GM23338 (cell line): ENCODE measurements at regions not wholly inside any gene's neighbourhood (a gene's known extent, or its start where the extent isn't known, plus 50 kb on each side); places are given as distances from the start of the nearest gene placed in this dataset.

Source experiments
- ATAC-seq: fragments of 200-7000 bp; cut with Tn5 transposase; 3 replicates; pipeline ENCODE4 v1.9.1; 2020
- DNase-seq: peaks from one replicate; pipeline ENCODE4 v3.0.0-alpha.2; 2015; ENCODE audit warnings: low spot score
- H2AFZ ChIP-seq: fragments of 200-600 bp; sonication (generic); 2 replicates; pipeline ENCODE4 v1.8.0; 2016; ENCODE audit warnings: antibody characterized with exemption, mild to moderate bottlenecking, moderate library complexity
- H3F3A ChIP-seq: fragments of 200-600 bp; sonication (generic); replicated peaks from 2 replicates; pipeline ENCODE4 v1.8.0; 2017; ENCODE audit warnings: antibody characterized with exemption, mixed run types, low read depth
- H3K27ac ChIP-seq: fragments of 200-600 bp; sonication (generic); 2 replicates; pipeline ENCODE4 v1.6.1; 2016; ENCODE audit warnings: low read depth
- H3K27me3 ChIP-seq: fragments of 200-600 bp; sonication (generic); 2 replicates; pipeline ENCODE4 v1.8.0; 2016; ENCODE audit warnings: mild to moderate bottlenecking, mixed run types, moderate library complexity; ENCODE audit not compliant: insufficient read depth
- H3K36me3 ChIP-seq: fragments of 200-600 bp; sonication (generic); 2 replicates; pipeline ENCODE4 v1.8.0; 2016; ENCODE audit warnings: mild to moderate bottlenecking; ENCODE audit not compliant: insufficient read depth
- H3K4me1 ChIP-seq: fragments of 200-600 bp; sonication (generic); 2 replicates; pipeline ENCODE4 v1.8.0; 2016; ENCODE audit warnings: mild to moderate bottlenecking, moderate library complexity; ENCODE audit not compliant: insufficient read depth
- H3K4me2 ChIP-seq: fragments of 200-600 bp; sonication (generic); 2 replicates; pipeline ENCODE4 v1.7.1; 2017; ENCODE audit warnings: mixed run types
- H3K4me3 ChIP-seq: fragments of 200-600 bp; sonication (generic); 2 replicates; pipeline ENCODE4 v1.6.1; 2016; ENCODE audit warnings: mixed run types
- H3K79me2 ChIP-seq: fragments of 200-600 bp; sonication (generic); replicated peaks from 2 replicates; pipeline ENCODE4 v1.8.0; 2017; ENCODE audit warnings: mild to moderate bottlenecking; ENCODE audit not compliant: insufficient read depth
- H3K9me2 ChIP-seq: fragments of 200-600 bp; sonication (generic); 2 replicates; pipeline ENCODE4 v1.8.0; 2017; ENCODE audit not compliant: insufficient read depth
- H4K20me1 ChIP-seq: fragments of 200-600 bp; sonication (generic); replicated peaks from 2 replicates; pipeline ENCODE4 v1.8.0; 2017; ENCODE audit warnings: mild to moderate bottlenecking; ENCODE audit not compliant: insufficient read depth
- H3K27ac Mint-ChIP-seq: 2 replicates; pipeline ENCODE4 v1.8.0; 2020; ENCODE audit warnings: inconsistent platforms, mild to moderate bottlenecking, moderate library complexity, mixed read lengths
- H3K27me3 Mint-ChIP-seq: 3 replicates; pipeline ENCODE4 v1.8.0; 2022; ENCODE audit warnings: low read depth, mild to moderate bottlenecking, moderate library complexity, mixed read lengths, inconsistent platforms; ENCODE audit not compliant: insufficient read depth, poor library complexity
- H3K36me3 Mint-ChIP-seq: 3 replicates; pipeline ENCODE4 v1.8.0; 2021; ENCODE audit warnings: low read depth, mild to moderate bottlenecking, inconsistent platforms, moderate library complexity, mixed read lengths
- H3K4me1 Mint-ChIP-seq: 3 replicates; pipeline ENCODE4 v1.8.0; 2020; ENCODE audit warnings: mild to moderate bottlenecking, inconsistent platforms, mixed read lengths
- H3K4me3 Mint-ChIP-seq: 3 replicates; pipeline ENCODE4 v1.8.0; 2021; ENCODE audit warnings: moderate library complexity, mild to moderate bottlenecking, inconsistent platforms, mixed read lengths
- H3K9me3 Mint-ChIP-seq: 3 replicates; pipeline ENCODE4 v1.8.0; 2020; ENCODE audit warnings: moderate library complexity, mild to moderate bottlenecking, inconsistent platforms, mixed read lengths
- CREB1 ChIP-seq: fragments of 250-450 bp; sonication (Bioruptor Pico); IDR thresholded peaks from 2 replicates; pipeline ENCODE4 v1.5.0; 2020; ENCODE audit warnings: low read depth, mild to moderate bottlenecking, moderate library complexity
- ETS1 ChIP-seq: IDR thresholded peaks from 2 replicates; pipeline ENCODE4 v1.6.1; 2016; ENCODE audit warnings: antibody characterized with exemption
- EZH2 ChIP-seq: fragments of 200-600 bp; sonication (generic); IDR thresholded peaks from one replicate; pipeline ENCODE4 v1.8.0; 2017; ENCODE audit warnings: antibody characterized with exemption, mild to moderate bottlenecking, low read depth; ENCODE audit not compliant: unreplicated experiment
- EZH2phosphoT487 ChIP-seq: fragments of 200-600 bp; sonication (generic); IDR thresholded peaks from one replicate; pipeline ENCODE4 v1.8.1; 2018; ENCODE audit warnings: antibody characterized with exemption; ENCODE audit not compliant: unreplicated experiment
- JUNB ChIP-seq: IDR thresholded peaks from one replicate; pipeline ENCODE4 v1.6.1; 2016; ENCODE audit warnings: antibody characterized with exemption; ENCODE audit not compliant: unreplicated experiment
- NANOG ChIP-seq: IDR thresholded peaks from 2 replicates; pipeline ENCODE4 v1.6.1; 2016; ENCODE audit warnings: antibody characterized with exemption, borderline replicate concordance
- POLR2AphosphoS5 ChIP-seq: IDR thresholded peaks from 2 replicates; pipeline ENCODE4 v1.6.1; 2016; ENCODE audit warnings: antibody characterized with exemption, low read depth
- STAT1 ChIP-seq: IDR thresholded peaks from one replicate; pipeline ENCODE4 v1.6.1; 2016; ENCODE audit warnings: antibody characterized with exemption; ENCODE audit not compliant: unreplicated experiment
- ZNF114 ChIP-seq: fragments of 250-450 bp; sonication (Bioruptor Pico); IDR thresholded peaks from 2 replicates; pipeline ENCODE4 v1.5.0; 2020; ENCODE audit warnings: mild to moderate bottlenecking, moderate library complexity
- ZNF331 ChIP-seq: fragments of 250-450 bp; sonication (Bioruptor Pico); IDR thresholded peaks from 2 replicates; pipeline ENCODE4 v1.5.0; 2020; ENCODE audit warnings: low read depth, mild to moderate bottlenecking, moderate library complexity
- ZNF462 ChIP-seq: fragments of 250-450 bp; sonication (Bioruptor Pico); IDR thresholded peaks from 2 replicates; pipeline ENCODE4 v1.5.0; 2020; ENCODE audit warnings: mild to moderate bottlenecking, moderate library complexity
- TF ChIP-seq, protein P1 (sequence below), 2 experiments: fragments of 200-600 bp in 1 of 2; sonication (generic) in 1 of 2; conservative IDR thresholded peaks; 2 replicates each; pipeline versions ENCODE4 v1.5.1 to v1.6.1; 2016 to 2017; ENCODE audit warnings: antibody characterized with exemption in 2 of 2, low read depth in 2 of 2, mild to moderate bottlenecking in 2 of 2, moderate library complexity in 1 of 2
- TF ChIP-seq, protein P2 (sequence below): IDR thresholded peaks from one replicate; pipeline ENCODE4 v1.6.1; 2018; ENCODE audit warnings: antibody characterized with exemption; ENCODE audit not compliant: unreplicated experiment

DNA sequence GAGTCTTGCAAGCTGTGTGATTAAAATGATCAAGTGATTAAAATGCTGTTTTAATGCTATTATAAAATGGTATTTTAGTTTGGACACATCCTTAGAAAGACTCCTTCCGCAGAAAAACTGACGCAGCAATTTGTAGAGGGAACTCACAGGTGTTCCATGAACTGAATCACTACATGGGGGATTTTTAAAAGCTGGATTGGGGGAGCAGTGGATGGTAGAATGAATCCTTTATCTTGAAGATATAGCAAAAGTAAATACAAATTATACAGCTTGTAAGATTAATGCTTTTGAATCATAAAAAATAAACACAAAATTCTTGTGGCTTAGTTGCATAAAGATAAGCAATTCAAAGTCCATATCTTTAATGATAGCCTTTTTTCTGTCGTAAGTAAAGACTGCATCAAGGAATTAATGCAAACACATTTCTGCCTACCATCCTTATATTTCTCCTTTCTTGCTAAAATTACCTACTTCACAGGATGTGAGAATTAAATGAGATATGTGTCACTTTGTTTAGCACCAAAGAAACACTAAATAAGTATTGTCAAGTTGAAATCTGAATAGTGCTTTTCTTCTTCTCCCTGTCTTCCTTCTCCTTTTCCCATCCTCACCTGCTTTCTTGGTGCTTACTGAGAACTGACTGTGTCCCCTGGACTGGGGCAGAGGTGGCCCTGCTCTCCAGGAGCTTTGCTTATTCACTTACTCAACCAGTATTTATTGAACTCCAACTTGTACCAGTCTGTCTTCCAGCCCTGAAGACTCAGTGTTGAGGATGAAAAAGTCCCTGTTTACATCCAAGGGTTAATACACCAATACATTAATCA is 61.5 kb upstream of the F3 start:
- ATAC-seq, result no peak

More for the DNA sequence above, 61.5 kb upstream of the F3 start:
- no peak overlapping the region for H3K4me3 Mint-ChIP-seq
- no peaks in the 10 kb centered on the region; the same call in 2 of the 3 replicates for H3K36me3 Mint-ChIP-seq
- DNase-seq, result no peak
- no peak overlapping the region for H3K27ac Mint-ChIP-seq
- H3K27ac ChIP-seq, result no peak overlapping the region
- H3K4me1 ChIP-seq, result no peaks in the 10 kb centered on the region
- TF ChIP-seq ETS1 (no peak), EZH2phosphoT487 (no peak), CREB1 (CRISPR knock-in tag) (no peak), STAT1 (no peak), POLR2AphosphoS5 (no peak), ZNF114 (CRISPR knock-in tag) (no peak), JUNB (no peak), ZNF462 (CRISPR knock-in tag) (no peak), EZH2 (no peak), NANOG (no peak), ZNF331 (CRISPR knock-in tag) (no peak)
- TF ChIP-seq, protein P1, sequence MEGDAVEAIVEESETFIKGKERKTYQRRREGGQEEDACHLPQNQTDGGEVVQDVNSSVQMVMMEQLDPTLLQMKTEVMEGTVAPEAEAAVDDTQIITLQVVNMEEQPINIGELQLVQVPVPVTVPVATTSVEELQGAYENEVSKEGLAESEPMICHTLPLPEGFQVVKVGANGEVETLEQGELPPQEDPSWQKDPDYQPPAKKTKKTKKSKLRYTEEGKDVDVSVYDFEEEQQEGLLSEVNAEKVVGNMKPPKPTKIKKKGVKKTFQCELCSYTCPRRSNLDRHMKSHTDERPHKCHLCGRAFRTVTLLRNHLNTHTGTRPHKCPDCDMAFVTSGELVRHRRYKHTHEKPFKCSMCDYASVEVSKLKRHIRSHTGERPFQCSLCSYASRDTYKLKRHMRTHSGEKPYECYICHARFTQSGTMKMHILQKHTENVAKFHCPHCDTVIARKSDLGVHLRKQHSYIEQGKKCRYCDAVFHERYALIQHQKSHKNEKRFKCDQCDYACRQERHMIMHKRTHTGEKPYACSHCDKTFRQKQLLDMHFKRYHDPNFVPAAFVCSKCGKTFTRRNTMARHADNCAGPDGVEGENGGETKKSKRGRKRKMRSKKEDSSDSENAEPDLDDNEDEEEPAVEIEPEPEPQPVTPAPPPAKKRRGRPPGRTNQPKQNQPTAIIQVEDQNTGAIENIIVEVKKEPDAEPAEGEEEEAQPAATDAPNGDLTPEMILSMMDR (conservative IDR thresholded peaks at IDR 0.05; ENCODE audit: low read depth in 2 of 2), result no peak
- TF ChIP-seq, protein P2, sequence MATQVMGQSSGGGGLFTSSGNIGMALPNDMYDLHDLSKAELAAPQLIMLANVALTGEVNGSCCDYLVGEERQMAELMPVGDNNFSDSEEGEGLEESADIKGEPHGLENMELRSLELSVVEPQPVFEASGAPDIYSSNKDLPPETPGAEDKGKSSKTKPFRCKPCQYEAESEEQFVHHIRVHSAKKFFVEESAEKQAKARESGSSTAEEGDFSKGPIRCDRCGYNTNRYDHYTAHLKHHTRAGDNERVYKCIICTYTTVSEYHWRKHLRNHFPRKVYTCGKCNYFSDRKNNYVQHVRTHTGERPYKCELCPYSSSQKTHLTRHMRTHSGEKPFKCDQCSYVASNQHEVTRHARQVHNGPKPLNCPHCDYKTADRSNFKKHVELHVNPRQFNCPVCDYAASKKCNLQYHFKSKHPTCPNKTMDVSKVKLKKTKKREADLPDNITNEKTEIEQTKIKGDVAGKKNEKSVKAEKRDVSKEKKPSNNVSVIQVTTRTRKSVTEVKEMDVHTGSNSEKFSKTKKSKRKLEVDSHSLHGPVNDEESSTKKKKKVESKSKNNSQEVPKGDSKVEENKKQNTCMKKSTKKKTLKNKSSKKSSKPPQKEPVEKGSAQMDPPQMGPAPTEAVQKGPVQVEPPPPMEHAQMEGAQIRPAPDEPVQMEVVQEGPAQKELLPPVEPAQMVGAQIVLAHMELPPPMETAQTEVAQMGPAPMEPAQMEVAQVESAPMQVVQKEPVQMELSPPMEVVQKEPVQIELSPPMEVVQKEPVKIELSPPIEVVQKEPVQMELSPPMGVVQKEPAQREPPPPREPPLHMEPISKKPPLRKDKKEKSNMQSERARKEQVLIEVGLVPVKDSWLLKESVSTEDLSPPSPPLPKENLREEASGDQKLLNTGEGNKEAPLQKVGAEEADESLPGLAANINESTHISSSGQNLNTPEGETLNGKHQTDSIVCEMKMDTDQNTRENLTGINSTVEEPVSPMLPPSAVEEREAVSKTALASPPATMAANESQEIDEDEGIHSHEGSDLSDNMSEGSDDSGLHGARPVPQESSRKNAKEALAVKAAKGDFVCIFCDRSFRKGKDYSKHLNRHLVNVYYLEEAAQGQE, result no peak
- no peaks in the 10 kb centered on the region for H3K27me3 Mint-ChIP-seq
- H3K9me2 ChIP-seq, result no peaks in the 10 kb centered on the region; the same call in 1 of the 2 replicates
- no peaks in the 10 kb centered on the region for H3K79me2 ChIP-seq
- H3K4me3 ChIP-seq, result no peak overlapping the region
- no peak overlapping the region for H3K4me2 ChIP-seq
- 0 out of 2 replicates have a peak, but pooled peaks cover 3% of the 10 kb centered on the region for H3F3A ChIP-seq
- H3K36me3 ChIP-seq, result no peaks in the 10 kb centered on the region; the same call in 1 of the 2 replicates
- H4K20me1 ChIP-seq, result no peaks in the 10 kb centered on the region
- no peaks in the 10 kb centered on the region for H3K9me3 Mint-ChIP-seq
- peaks cover 12% of the 10 kb centered on the region; the same call in 2 of the 3 replicates for H3K4me1 Mint-ChIP-seq
- H3K27me3 ChIP-seq, result no peaks in the 10 kb centered on the region
- no peak overlapping the region for H2AFZ ChIP-seq
